MCF 10A (cell line): ENCODE measurements at regions not wholly inside any gene's neighbourhood (a gene's known extent, or its start where the extent isn't known, plus 50 kb on each side); places are given as distances from the start of the nearest gene placed in this dataset.

Source experiments
- BruUV-seq: library from RNA; stranded (reverse); fragments of 400-500 nt; replicated peaks from 2 replicates; lab custom pipeline; 2021; lab: Mats Ljungman, UMichigan
- CTCF ChIA-PET: fragments of 300-600 bp; sonication (Branson Sonifier 250); formaldehyde crosslinking; extraction: SDS; loops from one replicate; lab custom pipeline; 2021; ENCODE audit warnings: antibody characterized with exemption, inconsistent platforms; lab: Yijun Ruan, JAX
- POLR2A ChIA-PET: fragments of 300-600, 350-650 bp; sonication (Branson Sonifier 250); formaldehyde crosslinking; extraction: SDS; loops from one replicate; lab custom pipeline; 2020; ENCODE audit warnings: antibody characterized with exemption, inconsistent platforms; lab: Yijun Ruan, JAX
- DNase-seq: peaks from one replicate; pipeline ENCODE4 v3.0.0-alpha.2; 2018; ENCODE audit not compliant: unreplicated experiment
- H3K27ac Mint-ChIP-seq: one replicate; pipeline ENCODE4 v1.8.0; 2022; ENCODE audit warnings: mild to moderate bottlenecking, low read depth, mixed read lengths; ENCODE audit not compliant: unreplicated experiment
- H3K27me3 Mint-ChIP-seq: one replicate; pipeline ENCODE4 v1.8.0; 2022; ENCODE audit warnings: mixed read lengths; ENCODE audit not compliant: insufficient read depth, unreplicated experiment
- H3K36me3 Mint-ChIP-seq: one replicate; pipeline ENCODE4 v1.8.0; 2022; ENCODE audit warnings: mild to moderate bottlenecking, moderate library complexity, mixed read lengths; ENCODE audit not compliant: insufficient read depth, unreplicated experiment
- H3K4me1 Mint-ChIP-seq: one replicate; pipeline ENCODE4 v1.8.0; 2022; ENCODE audit warnings: mixed read lengths; ENCODE audit not compliant: insufficient read depth, unreplicated experiment
- H3K4me3 Mint-ChIP-seq: one replicate; pipeline ENCODE4 v1.8.0; 2022; ENCODE audit warnings: mild to moderate bottlenecking, moderate library complexity, mixed read lengths; ENCODE audit not compliant: unreplicated experiment
- H3K9me3 Mint-ChIP-seq: one replicate; pipeline ENCODE4 v1.8.0; 2022; ENCODE audit warnings: mixed read lengths; ENCODE audit not compliant: unreplicated experiment
- CTCF ChIP-seq: fragments of 200-600 bp; IDR thresholded peaks from one replicate; pipeline ENCODE4 v1.8.0; 2022; ENCODE audit warnings: antibody characterized with exemption, mild to moderate bottlenecking; ENCODE audit not compliant: unreplicated experiment
- intact Hi-C: fragments of 100-400 bp; cut with micrococcal nuclease; formaldehyde crosslinking; loops from 2 replicates; pipeline ENCODE4 v1.14.1; 2022

- H3K36me3 Mint-ChIP-seq, result no peaks in the 10 kb centered on the region
- H3K4me1 Mint-ChIP-seq, result no peaks in the 10 kb centered on the region
- no peak for DNase-seq
- H3K27ac Mint-ChIP-seq, result no peak overlapping the region
- H3K27me3 Mint-ChIP-seq, result no peaks in the 10 kb centered on the region
- H3K4me3 Mint-ChIP-seq, result no peak overlapping the region
- no peak for TF ChIP-seq CTCF
- no peaks in the 10 kb centered on the region for H3K9me3 Mint-ChIP-seq
- ChIA-PET CTCF (no interaction called here), POLR2A (no interaction called here)
- no TSS peak for BruUV-seq
- intact Hi-C loops, result no loop called here
These were observed 996.6 kb downstream of the SORCS1 start for GRCh38 chr10:106167946-106168345.

- H3K9me3 Mint-ChIP-seq, result peaks cover 5% of the 10 kb centered on the region
- H3K27me3 Mint-ChIP-seq, result no peaks in the 10 kb centered on the region
- no peak overlapping the region for H3K27ac Mint-ChIP-seq
- no TSS peak for BruUV-seq
- intact Hi-C loops, result no loop called here
- no peak for TF ChIP-seq CTCF
- CTCF ChIA-PET, result interaction anchor here (0.6 to 2.1 kb wide), 2 partner anchors 206 to 208 kb away, joined by 3 to 8 read pairs; no protein-coding TSS in a partner anchor
- DNase-seq, result no peak
- POLR2A ChIA-PET, result no interaction called here
- H3K4me3 Mint-ChIP-seq, result no peak overlapping the region
- no peaks in the 10 kb centered on the region for H3K4me1 Mint-ChIP-seq
- H3K36me3 Mint-ChIP-seq, result peaks cover 5% of the 10 kb centered on the region
These were observed 1006.3 kb downstream of the SORCS1 start for GRCh38 chr10:106158241-106158640.

- H3K36me3 Mint-ChIP-seq, result no peaks in the 10 kb centered on the region
- BruUV-seq, result no TSS peak
- H3K27me3 Mint-ChIP-seq, result no peaks in the 10 kb centered on the region
- H3K27ac Mint-ChIP-seq, result no peak overlapping the region
- H3K4me3 Mint-ChIP-seq, result no peak overlapping the region
- ChIA-PET POLR2A (no interaction called here), CTCF (no interaction called here)
- intact Hi-C loops, result no loop called here
- no peak for DNase-seq
- H3K4me1 Mint-ChIP-seq, result no peaks in the 10 kb centered on the region
- TF ChIP-seq CTCF, result no peak
- no peaks in the 10 kb centered on the region for H3K9me3 Mint-ChIP-seq
These were observed 1017.5 kb downstream of the SORCS1 start for GRCh38 chr10:106147021-106147420.

GRCh38 chr10:106139915-106140314 is 1024.6 kb downstream of the SORCS1 start:
- ChIA-PET CTCF (interaction anchor here (0.6 kb wide), 1 partner anchor 190 kb away, joined by 4 read pairs; no protein-coding TSS in a partner anchor), POLR2A (interaction anchor here (1.1 kb wide), 1 partner anchor 188 kb away, joined by 4 read pairs; no protein-coding TSS in a partner anchor)
- no peaks in the 10 kb centered on the region for H3K4me1 Mint-ChIP-seq
- no TSS peak for BruUV-seq
- DNase-seq, result no peak
- TF ChIP-seq CTCF, result no peak
- intact Hi-C loops, result no loop called here
- H3K27ac Mint-ChIP-seq, result no peak overlapping the region
- no peaks in the 10 kb centered on the region for H3K9me3 Mint-ChIP-seq
- no peaks in the 10 kb centered on the region for H3K27me3 Mint-ChIP-seq
- no peak overlapping the region for H3K4me3 Mint-ChIP-seq
- H3K36me3 Mint-ChIP-seq, result no peaks in the 10 kb centered on the region
